K562 (cell line): ENCODE measurements at regions not wholly inside any gene's neighbourhood (a gene's known extent, or its start where the extent isn't known, plus 50 kb on each side); places are given as distances from the start of the nearest gene placed in this dataset.

Experiments used
- ARID2 ChIP-seq: fragments of 450-650 bp; IDR thresholded peaks from 2 replicates; pipeline ENCODE4 v1.6.1; 2017; ENCODE audit warnings: antibody characterized with exemption, mild to moderate bottlenecking
- BCLAF1 ChIP-seq, 2 experiments: fragments of 450-650 bp in 1 of 2; IDR thresholded peaks; 2 replicates each; pipeline ENCODE4 v1.6.1; 2011 to 2017; ENCODE audit warnings: low read depth in 2 of 2, antibody characterized with exemption in 1 of 2, borderline replicate concordance in 1 of 2, low read length in 1 of 2, mild to moderate bottlenecking in 1 of 2, mixed read lengths in 1 of 2; ENCODE audit not compliant: control insufficient read depth in 1 of 2
- E2F4 ChIP-seq: sonication (generic); formaldehyde crosslinking; IDR thresholded peaks from 2 replicates; pipeline ENCODE4 v1.8.0; 2022; ENCODE audit warnings: mild to moderate bottlenecking, low read depth, missing genetic modification reagents
- GTF2E2 ChIP-seq: fragments of 200-800 bp; sonication (Bioruptor generic); IDR thresholded peaks from 2 replicates; pipeline ENCODE4 v1.6.1; 2016; ENCODE audit warnings: missing genetic modification characterization, missing compliant biosample characterization
- MTA3 ChIP-seq: fragments of 450-650 bp; formaldehyde crosslinking; IDR thresholded peaks from 2 replicates; pipeline ENCODE4 v1.6.1; 2017; ENCODE audit warnings: mild to moderate bottlenecking, borderline replicate concordance
- NCOR1 ChIP-seq: fragments of 450-650 bp; IDR thresholded peaks from 2 replicates; pipeline ENCODE4 v1.6.1; 2016; ENCODE audit warnings: mild to moderate bottlenecking, moderate library complexity
- POLR2AphosphoS5 ChIP-seq: IDR thresholded peaks from 2 replicates; pipeline ENCODE4 v1.6.1; 2011; ENCODE audit warnings: mild to moderate bottlenecking, low read depth, low read length, moderate library complexity; ENCODE audit not compliant: control insufficient read depth, insufficient read depth
- POLR2B ChIP-seq: fragments of 450-650 bp; IDR thresholded peaks from 2 replicates; pipeline ENCODE4 v1.6.1; 2018; ENCODE audit warnings: low read depth; ENCODE audit not compliant: partially characterized antibody
- RBM34 ChIP-seq: fragments of 200-400 bp; formaldehyde crosslinking; IDR thresholded peaks from 2 replicates; pipeline ENCODE4 v1.6.1; 2018; ENCODE audit warnings: low read length, borderline replicate concordance; ENCODE audit not compliant: insufficient read depth
- ZNF146 ChIP-seq: IDR thresholded peaks from one replicate; pipeline ENCODE4 v1.6.1; 2018; ENCODE audit warnings: missing compliant biosample characterization; ENCODE audit not compliant: unreplicated experiment
- ZNF644 ChIP-seq: fragments of 200-800 bp; sonication (Bioruptor generic); IDR thresholded peaks from 2 replicates; pipeline ENCODE4 v1.6.1; 2016; ENCODE audit warnings: low read depth, missing genetic modification characterization, missing compliant biosample characterization
- ZNF77 ChIP-seq: fragments of 250-450 bp; sonication (Bioruptor Pico); IDR thresholded peaks from 2 replicates; pipeline ENCODE4 v1.5.0; 2020
- ZNF785 ChIP-seq: fragments of 250-450 bp; sonication (Bioruptor Pico); IDR thresholded peaks from 2 replicates; pipeline ENCODE4 v1.4.0; 2020; ENCODE audit warnings: mild to moderate bottlenecking
- TF ChIP-seq, protein P1 (sequence below): sonication (generic); formaldehyde crosslinking; IDR thresholded peaks from 2 replicates; pipeline ENCODE4 v1.8.1; 2023; ENCODE audit warnings: missing genetic modification reagents, mild to moderate bottlenecking, borderline replicate concordance
- TF ChIP-seq, protein P2 (sequence below), 3 experiments: fragments of 200-800 bp in 1 of 3; sonication (Bioruptor generic) in 1 of 3; sonication (generic) in 1 of 3; formaldehyde crosslinking in 1 of 3; IDR thresholded peaks; 2 replicates each; pipeline versions ENCODE4 v1.6.1 to v1.8.0; 2016 to 2022; ENCODE audit warnings: mild to moderate bottlenecking in 2 of 3, missing compliant biosample characterization in 2 of 3, missing genetic modification characterization in 2 of 3, missing genetic modification reagents in 1 of 3

- TF ChIP-seq, protein P1, sequence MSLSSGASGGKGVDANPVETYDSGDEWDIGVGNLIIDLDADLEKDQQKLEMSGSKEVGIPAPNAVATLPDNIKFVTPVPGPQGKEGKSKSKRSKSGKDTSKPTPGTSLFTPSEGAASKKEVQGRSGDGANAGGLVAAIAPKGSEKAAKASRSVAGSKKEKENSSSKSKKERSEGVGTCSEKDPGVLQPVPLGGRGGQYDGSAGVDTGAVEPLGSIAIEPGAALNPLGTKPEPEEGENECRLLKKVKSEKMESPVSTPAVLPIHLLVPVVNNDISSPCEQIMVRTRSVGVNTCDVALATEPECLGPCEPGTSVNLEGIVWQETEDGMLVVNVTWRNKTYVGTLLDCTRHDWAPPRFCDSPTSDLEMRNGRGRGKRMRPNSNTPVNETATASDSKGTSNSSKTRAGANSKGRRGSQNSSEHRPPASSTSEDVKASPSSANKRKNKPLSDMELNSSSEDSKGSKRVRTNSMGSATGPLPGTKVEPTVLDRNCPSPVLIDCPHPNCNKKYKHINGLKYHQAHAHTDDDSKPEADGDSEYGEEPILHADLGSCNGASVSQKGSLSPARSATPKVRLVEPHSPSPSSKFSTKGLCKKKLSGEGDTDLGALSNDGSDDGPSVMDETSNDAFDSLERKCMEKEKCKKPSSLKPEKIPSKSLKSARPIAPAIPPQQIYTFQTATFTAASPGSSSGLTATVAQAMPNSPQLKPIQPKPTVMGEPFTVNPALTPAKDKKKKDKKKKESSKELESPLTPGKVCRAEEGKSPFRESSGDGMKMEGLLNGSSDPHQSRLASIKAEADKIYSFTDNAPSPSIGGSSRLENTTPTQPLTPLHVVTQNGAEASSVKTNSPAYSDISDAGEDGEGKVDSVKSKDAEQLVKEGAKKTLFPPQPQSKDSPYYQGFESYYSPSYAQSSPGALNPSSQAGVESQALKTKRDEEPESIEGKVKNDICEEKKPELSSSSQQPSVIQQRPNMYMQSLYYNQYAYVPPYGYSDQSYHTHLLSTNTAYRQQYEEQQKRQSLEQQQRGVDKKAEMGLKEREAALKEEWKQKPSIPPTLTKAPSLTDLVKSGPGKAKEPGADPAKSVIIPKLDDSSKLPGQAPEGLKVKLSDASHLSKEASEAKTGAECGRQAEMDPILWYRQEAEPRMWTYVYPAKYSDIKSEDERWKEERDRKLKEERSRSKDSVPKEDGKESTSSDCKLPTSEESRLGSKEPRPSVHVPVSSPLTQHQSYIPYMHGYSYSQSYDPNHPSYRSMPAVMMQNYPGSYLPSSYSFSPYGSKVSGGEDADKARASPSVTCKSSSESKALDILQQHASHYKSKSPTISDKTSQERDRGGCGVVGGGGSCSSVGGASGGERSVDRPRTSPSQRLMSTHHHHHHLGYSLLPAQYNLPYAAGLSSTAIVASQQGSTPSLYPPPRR (CRISPR knock-in tag) = no peak; the same call in 1 of the 2 replicates
- TF ChIP-seq MTA3 = peak; percentile 22; the same call in 1 of the 2 replicates
- TF ChIP-seq NCOR1 = peak; percentile 32; the same call in 1 of the 2 replicates
- TF ChIP-seq ZNF644 = no peak
- peak; percentile 91 for TF ChIP-seq E2F4 (CRISPR knock-in tag)
- TF ChIP-seq RBM34 = no peak
- 0 out of 2 replicates have a peak, but pooled peaks have one; percentile 24 for TF ChIP-seq ARID2
- TF ChIP-seq, protein P2, sequence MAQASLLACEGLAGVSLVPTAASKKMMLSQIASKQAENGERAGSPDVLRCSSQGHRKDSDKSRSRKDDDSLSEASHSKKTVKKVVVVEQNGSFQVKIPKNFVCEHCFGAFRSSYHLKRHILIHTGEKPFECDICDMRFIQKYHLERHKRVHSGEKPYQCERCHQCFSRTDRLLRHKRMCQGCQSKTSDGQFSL (CRISPR knock-in tag; IDR thresholded peaks at IDR 0.05) = no peak; the same call in none of the 2 replicates
- TF ChIP-seq, protein P2 (tag; IDR thresholded peaks at IDR 0.05) = no peak
- TF ChIP-seq ZNF146 (CRISPR knock-in tag) = no peak
- 0 out of 2 replicates have a peak, but pooled peaks have one; percentile 37 for TF ChIP-seq ZNF77 (CRISPR knock-in tag)
- peak in 1 of 2 experiments; percentile 90; a peak in 2 of 4 replicates for TF ChIP-seq BCLAF1 (IDR thresholded peaks at IDR 0.05; ENCODE audit: borderline replicate concordance in 1 of 2, control insufficient read depth in 1 of 2, low read depth in 2 of 2, low read length in 1 of 2)
- TF ChIP-seq ZNF785 (CRISPR knock-in tag) = no peak
- TF ChIP-seq POLR2B = peak; percentile 32
- peak; percentile 96 for TF ChIP-seq POLR2AphosphoS5
- no peak for TF ChIP-seq GTF2E2 (tag)
Observed at GRCh38 chr6:27145731-27146455, 101.6 kb upstream of the PRSS16 start (continued).
